Psoas muscle (tissue), 7 donors: ENCODE measurements at regions not wholly inside any gene's neighbourhood (a gene's known extent, or its start where the extent isn't known, plus 50 kb on each side); places are given as distances from the start of the nearest gene placed in this dataset.

ENCODE experiments used
- ATAC-seq, 4 donors: fragments of 200-7000 bp; cut with Tn5 transposase; one replicate each; pipeline ENCODE4 v1.9.1; 2020; ENCODE audit warnings: moderate library complexity in 3 of 4, mild to moderate bottlenecking in 2 of 4
- DNase-seq, 2 donors: peaks; one replicate each; pipeline ENCODE4 v3.0.0-alpha.2; 2020
- H3K27ac ChIP-seq: fragments of 200-600 bp; one replicate; pipeline ENCODE4 v1.8.0; 2022
- H3K27me3 ChIP-seq, 3 donors: fragments of 200-600 bp in 1 of 3; one replicate each; pipeline versions ENCODE4 v1.6.1 to v1.8.0; 2013 to 2022; ENCODE audit warnings: low read length in 2 of 3, mild to moderate bottlenecking in 2 of 3, moderate library complexity in 1 of 3; ENCODE audit not compliant: insufficient read depth in 3 of 3
- H3K36me3 ChIP-seq, 2 donors: fragments of 200-600 bp in 1 of 2; one replicate each; pipeline versions ENCODE4 v1.6.1 to v1.8.0; 2013 to 2022; ENCODE audit warnings: low read depth in 1 of 2, mild to moderate bottlenecking in 1 of 2, moderate library complexity in 1 of 2; ENCODE audit not compliant: insufficient read depth in 1 of 2
- H3K4me1 ChIP-seq: fragments of 200-600 bp; one replicate; pipeline ENCODE4 v1.8.0; 2022
- H3K4me3 ChIP-seq: fragments of 200-600 bp; one replicate; pipeline ENCODE4 v1.8.0; 2022; ENCODE audit warnings: mild to moderate bottlenecking
- H3K9me3 ChIP-seq: fragments of 200-600 bp; one replicate; pipeline ENCODE4 v1.8.0; 2022
- CTCF ChIP-seq: fragments of 200-600 bp; IDR thresholded peaks from one replicate; pipeline ENCODE4 v1.8.0; 2022; ENCODE audit warnings: antibody characterized with exemption
- WGBS, 3 donors: extraction: QIAGEN DNeasy Blood & Tissue Kit; methylation state at CpG; one replicate each; pipeline versions ENCODE4 v1.1.6 to v1.1.7; 2013; 5-methylcytosine and 5-hydroxymethylcytosine counted together
- intact Hi-C, 2 donors: fragments of 100-400 bp; cut with DNase I; formaldehyde crosslinking; loops; one replicate each; pipeline versions ENCODE4 v1.11.0 to v1.14.2; 2022
- donor health status: healthy with polysubstance abuse.
- donor health status: DM: no; HTN: no; CAD: no; lungs with moderate emphysema.
- donor health status: Bipolar disorder and iron deficiency.
- donor health status: healthy.
- donor health status: DM: yes; HTN: yes; CAD: no.
- donor health status: DM: no; HTN: no; CAD: no.
- donor health status: DM: yes; HTN: yes; CAD: no.

- WGBS, 3 donors, result 85 to 89% (median 88%) methylated on average over 3 of the region's 3 CpGs
- Histone ChIP-seq H3K4me1 (no peaks in the 10 kb centered on the region), H3K27ac (no peak overlapping the region), H3K4me3 (no peak overlapping the region), H3K27me3 (peaks cover 0 to 3% (median 2%) of the 10 kb centered on the region in 3 donors), H3K9me3 (no peaks in the 10 kb centered on the region), H3K36me3 (no peaks in the 10 kb centered on the region)
- ATAC-seq, result no peak
- no peak for DNase-seq
- no peak for TF ChIP-seq CTCF
- intact Hi-C loops, result no loop called here
These were observed 222.0 kb upstream of the CDH13 start for GRCh38 chr16:82404586-82405315.

- Histone ChIP-seq H3K9me3 (no peaks in the 10 kb centered on the region), H3K27me3 (peaks cover 0 to 3% (median 2%) of the 10 kb centered on the region in 3 donors), H3K27ac (no peak overlapping the region), H3K4me1 (no peaks in the 10 kb centered on the region), H3K36me3 (no peaks in the 10 kb centered on the region), H3K4me3 (no peak overlapping the region)
- intact Hi-C loops, result no loop called here
- ATAC-seq (no peak), DNase-seq (no peak)
- TF ChIP-seq CTCF, result no peak
- WGBS, 3 donors, result 92 to 93% (median 92%) methylated on average over 5 of the region's 5 CpGs
These were observed 224.0 kb upstream of the CDH13 start for GRCh38 chr16:82402665-82403218.

- no peaks in the 10 kb centered on the region for H3K36me3 ChIP-seq
- WGBS, 3 donors, result 33 to 38% (median 35%) methylated on average over 8 of the region's 8 CpGs
- intact Hi-C loops, result no loop called here
- H3K27me3 ChIP-seq, result peaks cover 0 to 3% (median 2%) of the 10 kb centered on the region in 3 donors
- H3K9me3 ChIP-seq, result no peaks in the 10 kb centered on the region
- no peak overlapping the region for H3K27ac ChIP-seq
- no peak overlapping the region for H3K4me3 ChIP-seq
- H3K4me1 ChIP-seq, result no peaks in the 10 kb centered on the region
- no peak for DNase-seq
- ATAC-seq, result no peak
- no peak for TF ChIP-seq CTCF
These were observed 226.7 kb upstream of the CDH13 start for GRCh38 chr16:82400046-82400445.

GRCh38 chr16:82396509-82396908, 226.5 kb upstream of the MPHOSPH6 start:
- Histone ChIP-seq H3K36me3 (no peaks in the 10 kb centered on the region), H3K4me1 (no peaks in the 10 kb centered on the region), H3K9me3 (no peaks in the 10 kb centered on the region), H3K27me3 (no peaks in the 10 kb centered on the region), H3K4me3 (no peak overlapping the region), H3K27ac (no peak overlapping the region)
- no peak for TF ChIP-seq CTCF
- ATAC-seq (no peak), DNase-seq (no peak)
- intact Hi-C loops, result no loop called here
- 82 to 86% (median 84%) methylated on average over 3 of the region's 3 CpGs for WGBS, 3 donors

GRCh38 chr16:82395212-82395611, 225.2 kb upstream of the MPHOSPH6 start:
- Histone ChIP-seq H3K9me3 (no peaks in the 10 kb centered on the region), H3K27ac (no peak overlapping the region), H3K36me3 (no peaks in the 10 kb centered on the region), H3K4me3 (no peak overlapping the region), H3K4me1 (no peaks in the 10 kb centered on the region), H3K27me3 (no peaks in the 10 kb centered on the region)
- no peak for TF ChIP-seq CTCF
- DNase-seq (no peak), ATAC-seq (no peak)
- intact Hi-C loops, result no loop called here
